HT-29 (cell line): ENCODE measurements at regions not wholly inside any gene's neighbourhood (a gene's known extent, or its start where the extent isn't known, plus 50 kb on each side); places are given as distances from the start of the nearest gene placed in this dataset.
A peak's percentile ranks its signal among the peaks of the same experiment; 100 is the strongest.

Experiments
- DNase-seq: peaks from one replicate; pipeline ENCODE4 v3.0.0-alpha.2; 2015; ENCODE audit warnings: low spot score

- no peak for DNase-seq
Observed at GRCh38 chr10:128614016-128614605, 487.9 kb upstream of the MKI67 start.

DNA sequence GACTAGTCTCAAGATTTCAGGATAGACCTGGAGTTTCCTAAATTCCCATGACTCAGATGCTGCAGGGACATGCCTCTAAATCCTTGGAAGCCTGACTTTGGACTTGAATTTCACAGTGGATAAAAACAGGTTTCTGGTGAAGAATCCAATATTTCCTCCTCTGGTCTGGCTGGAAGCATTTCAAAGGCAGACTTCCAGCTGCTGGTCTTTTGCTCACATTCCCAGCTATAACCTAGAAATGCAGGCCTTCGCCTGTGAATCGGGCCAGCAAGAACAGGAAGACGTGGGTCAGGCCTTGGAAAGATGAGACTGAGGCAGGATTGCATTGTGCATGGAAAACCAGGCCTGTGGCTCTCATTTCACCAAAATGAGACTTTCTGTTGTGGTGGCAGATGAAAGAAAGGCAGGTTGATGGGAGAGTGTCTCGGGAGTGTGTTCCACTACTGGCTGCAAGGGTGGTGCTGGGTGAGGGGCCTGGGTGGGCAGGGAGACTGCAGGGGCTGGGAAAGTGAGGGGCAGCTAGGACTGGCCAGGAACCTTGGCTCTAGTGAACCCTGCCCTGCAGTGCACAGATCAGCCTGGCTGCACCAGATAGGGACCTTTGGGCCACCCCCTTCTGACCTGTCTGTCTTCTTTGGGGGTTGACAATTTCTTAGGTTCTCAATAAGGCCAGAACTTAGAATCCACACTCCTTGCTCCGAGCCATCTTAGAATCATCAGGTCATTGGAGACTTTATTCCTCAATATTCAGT lies 488.8 kb upstream of the MKI67 start:
- DNase-seq, result no peak

DNA sequence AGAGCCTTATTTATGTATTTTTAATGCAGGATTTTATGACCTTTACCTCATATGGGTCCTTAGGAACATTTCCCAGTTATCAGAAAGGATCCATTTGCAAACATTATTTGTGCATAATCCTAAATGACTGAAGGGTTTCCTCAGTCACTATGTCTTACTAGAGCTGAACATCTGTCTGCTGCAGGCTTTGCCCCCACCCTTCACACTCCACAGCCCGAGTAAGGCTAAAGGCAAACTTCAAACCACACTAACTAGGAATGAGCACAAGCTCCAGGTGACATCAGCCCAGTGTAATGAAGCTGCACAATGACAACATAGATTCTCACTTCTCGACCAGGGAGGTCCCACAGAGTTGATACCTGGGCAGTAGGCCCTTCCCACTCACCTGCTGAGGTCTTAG lies 491.3 kb upstream of the MKI67 start:
- no peak for DNase-seq

GRCh38 chr10:128622706-128623105 lies 496.5 kb upstream of the MKI67 start:
- no peak for DNase-seq

- no peak for DNase-seq
Observed at GRCh38 chr10:128623776-128624175, 497.6 kb upstream of the MKI67 start.

DNA sequence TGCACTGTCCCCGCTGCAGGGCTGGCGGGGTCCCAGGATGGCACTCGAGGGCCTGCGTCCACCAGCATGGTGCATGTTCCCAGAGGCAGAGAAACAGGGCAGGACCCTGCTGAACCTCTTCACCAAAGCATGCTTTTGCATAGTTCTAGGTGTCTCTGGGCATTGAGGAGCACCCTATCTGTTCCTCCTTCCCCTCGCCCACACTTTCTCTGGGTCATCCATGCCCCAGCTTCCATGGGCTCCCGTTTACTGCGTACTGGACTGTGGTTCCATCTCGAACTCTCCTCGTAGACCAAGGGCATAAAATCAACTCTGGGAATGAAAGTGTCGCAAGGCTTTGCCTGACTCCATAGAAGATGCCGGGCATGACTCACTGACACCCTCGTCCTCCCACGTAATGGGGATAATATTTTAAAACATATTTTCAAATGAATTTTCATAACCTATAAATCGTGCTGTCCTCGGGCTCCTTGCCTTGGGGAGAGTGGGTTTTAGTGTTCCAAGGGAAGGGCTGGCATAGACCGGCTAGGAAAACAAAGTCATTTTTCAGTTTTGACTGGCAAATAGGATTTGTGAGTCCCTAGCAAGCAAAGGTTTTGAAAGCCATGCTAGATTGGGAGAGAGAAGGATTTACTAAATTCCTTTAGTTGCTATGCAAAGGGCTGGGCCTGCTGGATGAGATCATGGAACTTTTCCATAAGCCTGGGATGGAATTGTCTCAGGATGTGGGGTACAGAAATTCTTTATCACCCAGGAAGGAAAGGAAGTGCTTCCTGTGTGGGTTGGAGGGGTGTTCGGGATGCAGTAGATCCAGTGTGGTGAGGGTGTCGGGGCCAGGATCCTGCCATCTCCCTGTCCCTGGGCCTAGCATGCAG lies 498.7 kb upstream of the MKI67 start:
- DNase-seq, result no peak

GRCh38 chr10:128625926-128626325 lies 499.7 kb upstream of the MKI67 start:
- no peak for DNase-seq

DNA sequence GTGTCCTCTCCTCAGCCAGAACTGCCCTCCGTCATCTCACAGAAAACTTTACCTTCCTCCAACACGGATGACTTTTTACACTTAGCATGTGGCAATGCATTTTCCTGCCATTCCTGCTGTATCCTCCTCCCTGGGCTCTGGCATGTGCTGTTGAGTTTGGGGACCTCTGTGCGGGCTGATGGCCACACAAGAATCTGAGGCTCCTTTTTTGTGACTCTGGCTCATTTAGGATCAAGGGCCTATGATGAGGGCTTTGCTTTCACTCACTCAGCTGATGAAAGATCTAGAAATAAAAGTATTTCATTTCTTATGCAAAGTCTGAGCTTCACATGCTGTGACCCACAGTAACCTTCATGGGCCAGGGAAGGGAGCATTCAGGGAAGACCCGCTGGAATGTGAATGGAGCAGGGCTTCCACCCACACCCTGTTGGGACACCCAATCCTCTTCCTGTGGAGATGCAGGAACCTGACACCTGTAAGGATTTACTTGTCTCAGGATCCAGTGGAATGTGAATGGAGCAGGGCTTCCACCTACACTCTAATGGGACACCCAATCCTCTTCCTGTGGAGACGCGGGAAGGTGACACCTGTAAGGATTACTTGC lies 500.3 kb upstream of the MKI67 start:
- no peak for DNase-seq

DNA sequence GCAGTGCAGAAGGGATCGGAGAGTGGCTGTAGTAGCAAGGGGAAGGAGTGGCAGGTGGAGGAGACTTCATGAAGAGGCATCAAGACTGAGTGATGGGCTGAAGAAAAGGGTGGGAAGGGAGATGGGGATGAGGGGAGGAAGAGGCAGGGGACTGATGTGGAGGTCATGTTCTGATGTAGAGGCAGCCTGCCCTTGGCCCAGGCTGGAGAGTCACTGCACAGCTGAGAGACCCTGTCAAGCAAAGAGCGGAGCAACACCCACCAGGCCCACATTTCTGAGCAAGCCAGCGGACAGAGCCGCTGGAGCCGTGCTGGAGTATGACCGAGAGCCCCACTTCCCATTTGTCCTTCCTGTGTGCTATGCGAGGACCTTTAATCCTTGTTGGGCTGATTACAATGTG lies 501.6 kb upstream of the MKI67 start:
- no peak for DNase-seq

- DNase-seq, result no peak
Observed at GRCh38 chr10:128628252-128628651, 502.0 kb upstream of the MKI67 start.

- peak; percentile 53 for DNase-seq
Observed at GRCh38 chr10:128629111-128630096, 503.2 kb upstream of the MKI67 start.

DNA sequence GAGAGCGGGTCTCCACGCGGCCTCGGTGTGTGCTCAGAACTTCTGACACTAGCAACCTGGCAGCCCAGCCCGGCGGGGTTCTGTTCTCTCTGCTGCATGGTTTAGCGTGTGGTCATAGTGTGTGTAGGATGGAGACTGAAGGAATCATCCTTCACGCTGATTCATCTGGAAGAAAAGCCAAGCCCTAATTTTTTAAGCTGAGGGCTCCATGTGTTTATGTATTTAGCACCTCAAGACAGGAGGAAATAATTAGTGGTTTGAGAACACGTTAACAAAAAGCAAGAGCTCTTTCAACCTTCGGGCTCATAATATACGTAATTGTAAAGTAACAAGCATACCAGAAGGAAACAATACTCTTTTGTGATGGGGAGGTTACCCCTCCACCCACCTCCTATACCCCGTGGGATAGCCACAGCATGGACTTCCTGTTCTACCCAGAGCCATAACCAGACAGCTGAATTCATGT lies 504.6 kb upstream of the MKI67 start:
- no peak for DNase-seq

GRCh38 chr10:128631801-128632241 lies 505.6 kb upstream of the MKI67 start:
- DNase-seq, result peak; percentile 17

DNA sequence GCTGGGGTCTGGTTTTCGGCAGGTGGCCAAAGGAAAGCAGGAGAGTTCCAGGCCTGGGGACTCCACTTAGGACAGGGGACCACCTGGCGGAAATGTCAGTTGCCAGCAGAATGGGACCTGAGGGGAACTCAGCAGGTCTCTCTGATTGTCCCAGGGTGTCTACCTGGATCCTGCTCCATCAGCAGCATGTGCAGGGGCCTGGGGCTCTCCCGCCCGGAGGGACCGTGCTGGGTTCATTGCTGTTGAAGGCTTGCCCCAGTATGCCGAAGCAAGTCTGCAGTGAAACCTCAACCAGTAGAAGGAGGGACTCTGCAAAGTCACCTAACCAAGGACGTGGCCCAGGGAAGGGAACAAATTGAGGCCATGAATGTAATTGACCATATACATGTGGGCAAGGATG lies 506.5 kb upstream of the MKI67 start:
- no peak for DNase-seq

DNA sequence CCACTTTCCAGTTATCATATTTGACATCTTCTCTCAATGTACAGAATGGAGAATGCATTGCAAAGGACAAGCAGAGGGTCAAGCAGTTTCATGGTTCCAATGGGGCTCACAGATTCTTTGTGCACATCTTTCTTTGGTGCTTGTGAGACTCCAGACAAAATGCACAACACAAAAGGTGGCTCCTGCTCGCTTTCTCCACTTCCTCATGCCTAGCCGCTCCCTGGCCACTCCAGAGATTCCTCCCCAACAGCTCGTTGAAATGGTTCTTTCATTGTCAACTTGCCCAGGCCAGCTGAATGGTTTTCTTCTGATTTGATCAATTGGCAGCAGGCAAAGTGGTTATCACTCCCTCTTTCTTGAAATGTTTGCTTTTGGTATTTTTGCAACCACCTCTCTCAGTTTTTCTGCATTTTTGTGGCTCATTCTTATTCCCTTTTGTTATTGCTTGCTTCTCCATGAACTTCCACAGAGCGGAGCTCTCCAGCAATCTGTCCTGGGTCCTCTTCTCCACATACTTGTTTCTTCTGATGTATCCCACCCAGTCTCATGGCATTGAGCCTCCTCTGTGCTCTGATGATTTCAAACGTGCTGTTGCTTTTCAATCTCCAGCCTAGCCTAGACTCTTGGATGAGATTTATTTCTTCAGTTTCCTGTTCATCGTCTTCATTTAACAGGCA lies 507.8 kb upstream of the MKI67 start:
- no peak for DNase-seq

DNA sequence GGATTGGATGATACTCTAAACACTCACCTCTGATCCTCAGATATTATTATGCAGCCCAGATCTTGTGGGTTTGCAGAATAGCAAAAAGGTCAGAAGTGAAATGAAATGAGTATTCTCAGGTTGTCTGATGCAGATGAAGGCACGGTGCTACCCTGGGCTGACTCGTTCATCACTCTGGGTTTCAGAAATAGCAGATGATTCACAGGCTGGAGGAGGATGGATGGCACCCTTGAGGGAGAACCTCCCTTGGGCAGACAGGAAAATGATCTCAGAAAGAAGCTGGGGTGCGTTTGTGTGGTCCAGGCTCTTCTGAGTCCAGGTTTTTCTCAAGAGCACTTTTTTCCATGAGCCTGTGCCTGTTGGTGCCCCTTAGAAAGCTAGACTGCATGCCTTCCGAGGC lies 515.8 kb upstream of the MKI67 start:
- no peak for DNase-seq

DNA sequence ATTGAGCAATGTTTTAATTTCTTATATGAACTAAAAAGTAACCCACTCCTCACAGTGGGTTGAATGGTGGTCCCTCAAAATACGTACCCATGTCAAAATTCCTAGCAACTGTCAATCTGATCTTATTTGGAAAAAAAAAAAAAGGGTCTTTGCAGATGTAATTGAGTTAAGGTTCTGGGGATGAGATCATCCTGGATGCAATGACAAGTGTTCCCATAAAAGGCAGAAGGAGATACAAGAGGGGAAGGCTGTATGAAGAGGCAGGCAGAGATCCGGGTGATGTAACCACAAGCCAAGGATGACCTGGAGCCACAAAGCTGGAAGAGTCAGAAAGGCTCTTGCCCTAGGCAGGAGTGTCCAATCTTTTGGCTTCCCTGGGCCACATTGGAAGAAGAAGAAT lies 516.3 kb upstream of the MKI67 start:
- no peak for DNase-seq

GRCh38 chr10:128643658-128644057 lies 517.4 kb upstream of the MKI67 start:
- DNase-seq, result no peak

- no peak for DNase-seq
Observed at GRCh38 chr10:128645486-128645885, 519.3 kb upstream of the MKI67 start.

GRCh38 chr10:128646956-128647355 lies 520.7 kb upstream of the MKI67 start:
- DNase-seq, result no peak
